Mucosa of descending colon (tissue), 3 donors: ENCODE measurements at regions not wholly inside any gene's neighbourhood (a gene's known extent, or its start where the extent isn't known, plus 50 kb on each side); places are given as distances from the start of the nearest gene placed in this dataset.

Experiments
- ATAC-seq: fragments of 200-7000 bp; cut with Tn5 transposase; one replicate; pipeline ENCODE4 v1.9.1; 2020; ENCODE audit warnings: mild to moderate bottlenecking, moderate library complexity
- DNase-seq, 3 donors: peaks; one replicate each; pipeline ENCODE4 v3.0.0-alpha.2; 2020
- H3K36me3 ChIP-seq: fragments of 200-600 bp; one replicate; pipeline ENCODE4 v1.8.0; 2021; ENCODE audit warnings: low read depth, mild to moderate bottlenecking
- H3K4me1 ChIP-seq: fragments of 200-600 bp; one replicate; pipeline ENCODE4 v1.8.0; 2021; ENCODE audit warnings: low read depth, mild to moderate bottlenecking
- H3K4me3 ChIP-seq: fragments of 200-600 bp; one replicate; pipeline ENCODE4 v1.8.0; 2021; ENCODE audit warnings: mild to moderate bottlenecking
- H3K9me3 ChIP-seq: fragments of 200-600 bp; one replicate; pipeline ENCODE4 v1.8.0; 2021; ENCODE audit warnings: mild to moderate bottlenecking
- CTCF ChIP-seq: fragments of 200-600 bp; IDR thresholded peaks from one replicate; pipeline ENCODE4 v1.8.0; 2022; ENCODE audit warnings: antibody characterized with exemption, mild to moderate bottlenecking
- intact Hi-C, 2 donors: fragments of 100-400 bp; cut with DNase I in 1 of 2; cut with micrococcal nuclease in 1 of 2; formaldehyde crosslinking; loops; one replicate each; pipeline versions ENCODE4 v1.11.0 to v1.11.1; 2022; cut with DNase I, micrococcal nuclease
- donor health status: DM: no; HTN: no; CAD: no; lungs with moderate emphysema.
- donor health status: DM: no; HTN: no; CAD: no.
- donor health status: DM: no; HTN: yes; CAD: no.

GRCh38 chr4:138702190-138702824, 313.3 kb upstream of the NOCT start:
- intact Hi-C loops: no loop called here
- no peak for DNase-seq
- ATAC-seq: no peak
- H3K4me3 ChIP-seq: no peak overlapping the region
- no peaks in the 10 kb centered on the region for H3K9me3 ChIP-seq
- no peaks in the 10 kb centered on the region for H3K4me1 ChIP-seq
- no peaks in the 10 kb centered on the region for H3K36me3 ChIP-seq
- no peak for TF ChIP-seq CTCF

DNA sequence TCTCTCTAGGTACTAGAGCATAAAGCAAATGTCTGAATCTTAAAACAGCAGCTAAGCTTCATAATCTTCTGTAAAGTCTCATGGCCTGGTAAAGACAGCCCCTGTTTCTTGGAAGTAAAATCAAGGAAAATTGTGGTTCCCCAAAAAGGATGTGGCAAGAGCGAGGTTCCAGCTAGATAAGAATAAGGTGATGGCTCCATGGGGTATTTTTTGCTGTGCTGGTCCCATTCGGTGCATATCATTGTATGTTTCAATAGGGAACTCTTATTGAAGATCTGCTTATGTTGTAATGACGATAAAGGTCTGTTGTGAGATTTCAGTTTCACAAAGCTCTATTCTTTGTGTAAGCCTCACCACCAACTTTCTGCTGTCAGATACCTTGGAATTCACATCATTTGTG, 316.9 kb upstream of the NOCT start:
- no peak for ATAC-seq
- H3K9me3 ChIP-seq: no peaks in the 10 kb centered on the region
- DNase-seq: no peak
- intact Hi-C loops: no loop called here
- H3K4me3 ChIP-seq: no peak overlapping the region
- no peak for TF ChIP-seq CTCF
- H3K4me1 ChIP-seq: no peaks in the 10 kb centered on the region
- H3K36me3 ChIP-seq: no peaks in the 10 kb centered on the region

GRCh38 chr4:138697851-138698250, 317.7 kb upstream of the NOCT start:
- Histone ChIP-seq H3K9me3 (no peaks in the 10 kb centered on the region), H3K4me3 (no peak overlapping the region), H3K36me3 (no peaks in the 10 kb centered on the region), H3K4me1 (no peaks in the 10 kb centered on the region)
- ATAC-seq (no peak), DNase-seq (no peak)
- no peak for TF ChIP-seq CTCF
- intact Hi-C loops: no loop called here

DNA sequence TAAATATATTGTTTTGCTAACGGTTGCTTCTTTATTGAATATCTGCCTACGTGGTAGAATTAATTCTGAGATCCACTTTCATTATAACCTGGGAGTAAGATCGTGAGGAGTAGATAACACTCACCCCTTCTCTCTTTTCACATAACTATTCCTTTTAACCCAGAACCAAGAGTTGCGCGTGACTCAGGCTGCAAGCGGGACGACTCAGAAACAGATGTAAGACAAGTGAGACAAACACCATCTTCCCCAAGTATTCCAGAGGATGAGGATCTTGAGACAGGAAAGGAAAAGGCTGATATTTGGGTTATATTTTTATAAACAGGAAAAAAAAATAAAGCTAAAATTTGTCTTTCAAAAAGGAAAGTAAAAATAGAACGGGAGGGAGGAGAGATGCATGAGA, 318.8 kb upstream of the NOCT start:
- no peak for TF ChIP-seq CTCF
- Histone ChIP-seq H3K36me3 (no peaks in the 10 kb centered on the region), H3K4me3 (no peak overlapping the region), H3K4me1 (no peaks in the 10 kb centered on the region), H3K9me3 (no peaks in the 10 kb centered on the region)
- intact Hi-C loops: no loop called here
- ATAC-seq (no peak), DNase-seq (no peak)

GRCh38 chr4:138696058-138696457, 319.5 kb upstream of the NOCT start:
- H3K9me3 ChIP-seq: no peaks in the 10 kb centered on the region
- no peak for ATAC-seq
- H3K36me3 ChIP-seq: no peaks in the 10 kb centered on the region
- no peak for DNase-seq
- TF ChIP-seq CTCF: no peak
- intact Hi-C loops: no loop called here
- no peaks in the 10 kb centered on the region for H3K4me1 ChIP-seq
- no peak overlapping the region for H3K4me3 ChIP-seq

- TF ChIP-seq CTCF: no peak
- no peak overlapping the region for H3K4me3 ChIP-seq
- H3K36me3 ChIP-seq: no peaks in the 10 kb centered on the region
- intact Hi-C loops: no loop called here
- H3K4me1 ChIP-seq: no peaks in the 10 kb centered on the region
- H3K9me3 ChIP-seq: no peaks in the 10 kb centered on the region
- ATAC-seq: no peak
- no peak for DNase-seq
Measured at GRCh38 chr4:138693526-138693925, 322.1 kb upstream of the NOCT start.
